Progenitor cell of endocrine pancreas (in vitro differentiated cells): ENCODE measurements at regions not wholly inside any gene's neighbourhood (a gene's known extent, or its start where the extent isn't known, plus 50 kb on each side); places are given as distances from the start of the nearest gene placed in this dataset.
"Not testable (repeated sequence)": the region's sequence is repeated elsewhere in the genome, so short reads cannot be mapped to it uniquely, and the experiment has no call there.

Experiments used
- DNase-seq: peaks from one replicate; pipeline ENCODE4 v3.0.0; 2021; ENCODE audit warnings: low spot score; ENCODE audit not compliant: unreplicated experiment
- H3K27ac Mint-ChIP-seq: 2 replicates; pipeline ENCODE4 v1.8.0; 2021; ENCODE audit warnings: mild to moderate bottlenecking, moderate library complexity, mixed read lengths
- H3K27me3 Mint-ChIP-seq: 2 replicates; pipeline ENCODE4 v1.8.0; 2021; ENCODE audit warnings: mixed read lengths
- H3K36me3 Mint-ChIP-seq: 2 replicates; pipeline ENCODE4 v1.8.0; 2022; ENCODE audit warnings: mixed read lengths; ENCODE audit not compliant: insufficient read depth
- H3K4me1 Mint-ChIP-seq: 2 replicates; pipeline ENCODE4 v1.8.0; 2021; ENCODE audit warnings: low read depth, mixed read lengths
- H3K4me3 Mint-ChIP-seq: 2 replicates; pipeline ENCODE4 v1.8.0; 2021; ENCODE audit warnings: low read depth, mild to moderate bottlenecking, moderate library complexity, mixed read lengths
- H3K9me3 Mint-ChIP-seq: 2 replicates; pipeline ENCODE4 v1.8.0; 2021; ENCODE audit warnings: low read depth, mixed read lengths
- CTCF ChIP-seq: fragments of 200-600 bp; sonication (generic); IDR thresholded peaks from one replicate; pipeline ENCODE4 v1.5.0; 2021; ENCODE audit warnings: antibody characterized with exemption, mild to moderate bottlenecking; ENCODE audit not compliant: unreplicated experiment

GRCh38 chr12:60724475-60724874 lies 1128.6 kb downstream of the SLC16A7 start:
- TF ChIP-seq CTCF: no peak
- Mint-ChIP-seq H3K27ac (no peak overlapping the region), H3K36me3 (no peaks in the 10 kb centered on the region), H3K4me1 (no peaks in the 10 kb centered on the region), H3K9me3 (peaks cover 3% of the 10 kb centered on the region), H3K27me3 (no peaks in the 10 kb centered on the region), H3K4me3 (no peak overlapping the region)
- no peak for DNase-seq

GRCh38 chr12:60724984-60725383 lies 1129.2 kb downstream of the SLC16A7 start:
- H3K9me3 Mint-ChIP-seq: peaks cover 3% of the 10 kb centered on the region
- no peak for TF ChIP-seq CTCF

GRCh38 chr12:60752589-60752988 lies 1156.8 kb downstream of the SLC16A7 start:
- TF ChIP-seq CTCF: no peak
- Mint-ChIP-seq H3K9me3 (peaks cover 18% of the 10 kb centered on the region), H3K4me1 (no peaks in the 10 kb centered on the region), H3K36me3 (no peaks in the 10 kb centered on the region), H3K27ac (no peak overlapping the region), H3K27me3 (no peaks in the 10 kb centered on the region), H3K4me3 (no peak overlapping the region)
- DNase-seq: no peak

More at GRCh38 chr12:60724984-60725383, 1129.2 kb downstream of the SLC16A7 start:
- Mint-ChIP-seq H3K27ac (no peak overlapping the region), H3K4me1 (no peaks in the 10 kb centered on the region), H3K4me3 (no peak overlapping the region), H3K27me3 (no peaks in the 10 kb centered on the region), H3K36me3 (no peaks in the 10 kb centered on the region)
- no peak for DNase-seq

GRCh38 chr12:60758224-60758623 lies 1162.4 kb downstream of the SLC16A7 start:
- TF ChIP-seq CTCF: no peak
- no peaks in the 10 kb centered on the region for H3K9me3 Mint-ChIP-seq
- H3K4me3 Mint-ChIP-seq: no peak overlapping the region
- DNase-seq: no peak
- H3K27ac Mint-ChIP-seq: no peak overlapping the region
- no peaks in the 10 kb centered on the region for H3K4me1 Mint-ChIP-seq
- H3K27me3 Mint-ChIP-seq: no peaks in the 10 kb centered on the region
- peaks cover 1% of the 10 kb centered on the region for H3K36me3 Mint-ChIP-seq

GRCh38 chr12:60760965-60761364 lies 1165.1 kb downstream of the SLC16A7 start:
- Mint-ChIP-seq H3K27ac (no peak overlapping the region), H3K27me3 (no peaks in the 10 kb centered on the region), H3K9me3 (peaks cover 7% of the 10 kb centered on the region), H3K36me3 (peaks cover 1% of the 10 kb centered on the region), H3K4me1 (no peaks in the 10 kb centered on the region), H3K4me3 (no peak overlapping the region)
- no peak for TF ChIP-seq CTCF
- DNase-seq: no peak

- not testable (repeated sequence) for H3K4me3 Mint-ChIP-seq, H3K36me3 Mint-ChIP-seq, DNase-seq, H3K27ac Mint-ChIP-seq, H3K4me1 Mint-ChIP-seq, H3K9me3 Mint-ChIP-seq, H3K27me3 Mint-ChIP-seq
These were observed 1205.3 kb downstream of the SLC16A7 start for GRCh38 chr12:60801166-60801565.
